Kidney epithelial cell (primary cell): ENCODE measurements at regions not wholly inside any gene's neighbourhood (a gene's known extent, or its start where the extent isn't known, plus 50 kb on each side); places are given as distances from the start of the nearest gene placed in this dataset.
A peak's percentile ranks its signal among the peaks of the same experiment; 100 is the strongest.

ENCODE experiments used
- DNase-seq: peaks from one replicate; pipeline ENCODE4 v3.0.0-alpha.2; 2010; ENCODE audit warnings: low read depth
- H3K27me3 ChIP-seq: 2 replicates; pipeline ENCODE4 v1.6.0; 2011; ENCODE audit warnings: low read length; ENCODE audit not compliant: control insufficient read depth, insufficient read depth
- H3K36me3 ChIP-seq: 2 replicates; pipeline ENCODE4 v1.5.1; 2011; ENCODE audit warnings: low read length; ENCODE audit not compliant: control insufficient read depth, insufficient read depth
- H3K4me3 ChIP-seq: 2 replicates; pipeline ENCODE4 v1.5.1; 2011; ENCODE audit warnings: low read depth, mild to moderate bottlenecking, control low read depth, low read length
- CTCF ChIP-seq: IDR thresholded peaks from 2 replicates; pipeline ENCODE4 v1.5.1; 2011; ENCODE audit warnings: mild to moderate bottlenecking, moderate library complexity, low read length, control low read depth, inconsistent platforms; ENCODE audit not compliant: insufficient read depth, poor library complexity, severe bottlenecking

DNA sequence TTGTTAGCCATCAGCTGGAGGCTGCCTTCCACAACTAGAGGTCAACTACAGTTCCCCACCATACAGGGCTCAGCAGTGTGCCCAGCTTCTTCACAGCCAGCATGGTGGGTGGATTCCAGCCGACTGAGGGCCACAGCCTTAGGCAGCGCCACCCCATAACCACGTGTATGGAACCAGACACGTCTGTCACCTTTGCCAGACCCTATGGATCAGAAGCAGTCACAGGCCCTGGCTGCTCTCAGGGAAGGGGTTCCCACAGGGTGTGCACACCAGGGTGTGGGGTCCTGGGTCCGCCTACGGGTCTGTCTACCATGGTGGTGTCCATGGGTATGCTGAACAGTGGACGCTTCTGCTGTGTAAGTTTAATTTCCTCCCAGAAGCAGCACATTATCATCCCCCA, 265.0 kb upstream of the FOXF1 start:
- no peak overlapping the region for H3K4me3 ChIP-seq
- no peak for TF ChIP-seq CTCF
- no peak for DNase-seq
- H3K27me3 ChIP-seq, result no peaks in the 10 kb centered on the region
- H3K36me3 ChIP-seq, result no peaks in the 10 kb centered on the region

- H3K4me3 ChIP-seq, result no peak overlapping the region
- DNase-seq, result no peak
- no peaks in the 10 kb centered on the region for H3K27me3 ChIP-seq
- no peaks in the 10 kb centered on the region for H3K36me3 ChIP-seq
- TF ChIP-seq CTCF, result no peak
Measured at GRCh38 chr16:86245895-86246294, 264.4 kb upstream of the FOXF1 start.

DNA sequence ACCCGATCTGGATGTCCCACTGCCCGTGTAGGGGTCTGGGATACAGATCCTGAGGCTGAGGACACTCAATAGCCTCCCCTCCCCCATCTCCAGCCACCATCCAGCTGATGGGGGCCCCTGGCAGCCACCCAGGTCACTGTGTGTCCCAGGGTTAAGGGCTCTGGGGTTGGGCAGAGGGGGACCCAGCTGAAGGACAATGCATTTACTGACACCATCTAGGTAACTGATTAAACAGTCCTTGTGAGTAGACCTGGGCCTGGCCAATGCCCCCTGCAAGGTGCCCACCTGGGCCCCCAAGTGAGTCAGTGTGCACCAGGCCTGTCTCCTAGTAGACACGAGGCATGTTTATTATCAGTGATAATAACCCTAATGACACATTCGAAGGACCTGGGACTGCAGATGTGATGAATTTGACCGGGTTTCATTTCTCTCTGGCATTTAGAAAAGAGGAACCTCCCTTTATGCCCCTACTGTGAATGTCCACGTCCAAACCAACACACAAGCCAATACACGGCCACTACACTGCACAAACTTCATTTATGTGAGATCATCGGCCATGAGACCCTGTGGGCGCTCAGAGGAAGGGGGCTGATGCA, 261.9 kb upstream of the FOXF1 start:
- no peak for TF ChIP-seq CTCF
- Histone ChIP-seq H3K36me3 (no peaks in the 10 kb centered on the region), H3K4me3 (no peak overlapping the region), H3K27me3 (no peaks in the 10 kb centered on the region)
- no peak for DNase-seq

- Histone ChIP-seq H3K36me3 (no peaks in the 10 kb centered on the region), H3K27me3 (no peaks in the 10 kb centered on the region), H3K4me3 (no peak overlapping the region)
- TF ChIP-seq CTCF, result no peak
- no peak for DNase-seq
Measured at GRCh38 chr16:86249631-86250030, 260.7 kb upstream of the FOXF1 start.

GRCh38 chr16:86251682-86252081, 258.6 kb upstream of the FOXF1 start:
- TF ChIP-seq CTCF, result no peak
- Histone ChIP-seq H3K36me3 (no peaks in the 10 kb centered on the region), H3K4me3 (no peak overlapping the region), H3K27me3 (no peaks in the 10 kb centered on the region)
- no peak for DNase-seq

DNA sequence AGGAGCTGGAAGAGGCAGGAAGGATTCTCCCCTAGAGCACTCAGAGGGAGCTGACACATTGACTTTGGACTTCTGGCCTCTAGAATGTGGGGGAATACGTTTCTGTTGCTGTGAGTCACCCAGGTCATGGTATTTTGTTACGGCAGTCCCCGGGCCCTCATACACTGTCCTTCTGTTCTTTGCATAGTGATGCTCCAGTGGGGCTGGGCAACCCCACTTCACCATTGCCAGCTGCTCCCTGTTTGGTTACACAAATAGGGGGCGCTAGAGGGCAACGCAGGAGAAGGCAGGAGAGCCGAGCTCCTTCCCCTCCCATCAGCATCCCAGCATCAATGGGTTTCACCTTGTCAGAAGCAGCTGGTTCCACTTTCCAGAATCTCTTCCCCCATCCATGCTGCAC, 257.7 kb upstream of the FOXF1 start:
- peak; percentile 20 for TF ChIP-seq CTCF
- H3K36me3 ChIP-seq, result no peaks in the 10 kb centered on the region
- no peak for DNase-seq

More for the DNA sequence above, 257.7 kb upstream of the FOXF1 start:
- no peaks in the 10 kb centered on the region for H3K27me3 ChIP-seq
- no peak overlapping the region for H3K4me3 ChIP-seq
